ENCODE measurements at regions not wholly inside any gene's neighbourhood (a gene's known extent, or its start where the extent isn't known, plus 50 kb on each side); places are given as distances from the start of the nearest gene placed in this dataset.
"Not testable (repeated sequence)": the region's sequence is repeated elsewhere in the genome, so short reads cannot be mapped to it uniquely, and the experiment has no call there.

GRCh38 chrY:12393190-12393589 lies 307.8 kb upstream of the USP9Y start:
- Mint-ChIP-seq H3K27ac (no peak overlapping the region), H3K4me1 (ENCODE audit: low read depth) (peaks cover 6% of the 10 kb centered on the region), H3K27me3 (no peaks in the 10 kb centered on the region), H3K36me3 (ENCODE audit: low read depth) (no peaks in the 10 kb centered on the region), H3K4me3 (no peak overlapping the region), H3K9me3 (no peaks in the 10 kb centered on the region)
- CTCF ChIA-PET: no interaction called here
- intact Hi-C loops (cut with micrococcal nuclease): no loop called here
- no peak for ATAC-seq
- DNase-seq: no peak
- no peak for TF ChIP-seq CTCF (IDR thresholded peaks at IDR 0.05)
- POLR2A ChIA-PET: no interaction called here

DNA sequence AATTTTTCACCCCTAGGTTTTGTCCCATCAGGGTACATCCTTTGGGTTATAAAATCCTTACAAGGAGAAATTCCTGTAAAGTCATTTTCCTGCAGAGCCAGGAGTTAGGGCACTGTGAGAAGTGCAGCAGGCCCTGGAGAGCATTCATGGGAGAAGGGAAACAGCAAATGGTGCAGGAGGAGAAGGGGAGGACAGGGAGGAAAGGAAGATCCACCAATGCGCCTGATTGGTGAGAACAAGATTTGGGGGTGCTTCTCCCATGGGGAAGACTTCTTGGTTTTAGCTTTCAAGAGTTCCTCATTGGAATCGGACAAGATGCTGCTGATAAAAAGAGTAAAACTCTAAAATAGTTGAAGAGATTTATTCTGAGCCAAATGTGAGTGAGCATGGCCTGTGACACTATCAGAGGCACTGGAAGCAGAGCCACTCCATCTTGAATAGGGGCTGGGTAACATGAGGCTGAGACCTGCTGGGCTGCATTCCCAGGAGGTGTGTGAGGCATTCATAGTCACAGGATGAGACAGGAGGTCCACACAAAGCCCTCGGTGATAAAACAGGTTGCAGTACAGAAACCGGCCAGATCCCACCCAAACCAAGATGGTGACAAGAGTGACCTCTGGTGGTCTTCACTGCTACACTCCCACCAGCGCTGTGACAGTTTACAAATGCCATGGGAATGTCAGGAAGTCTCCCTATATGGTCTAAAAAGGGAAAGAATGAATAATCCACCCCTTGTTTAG lies 305.5 kb upstream of the USP9Y start:
- H3K27ac Mint-ChIP-seq; DNase-seq; H3K4me3 Mint-ChIP-seq; H3K4me1 Mint-ChIP-seq (ENCODE audit: low read depth); H3K9me3 Mint-ChIP-seq; intact Hi-C loops (cut with micrococcal nuclease); POLR2A ChIA-PET; CTCF ChIA-PET; ATAC-seq; H3K36me3 Mint-ChIP-seq (ENCODE audit: low read depth); H3K27me3 Mint-ChIP-seq: not testable (repeated sequence)

GRCh38 chrY:12403916-12404315 lies 297.1 kb upstream of the USP9Y start:
- POLR2A ChIA-PET: no interaction called here
- TF ChIP-seq CTCF (IDR thresholded peaks at IDR 0.05): no peak
- DNase-seq: no peak
- no peaks in the 10 kb centered on the region for H3K4me1 Mint-ChIP-seq (ENCODE audit: low read depth)
- H3K36me3 Mint-ChIP-seq (ENCODE audit: low read depth): no peaks in the 10 kb centered on the region
- H3K27ac Mint-ChIP-seq: no peak overlapping the region
- intact Hi-C loops (cut with micrococcal nuclease): no loop called here
- H3K4me3 Mint-ChIP-seq: no peak overlapping the region
- no peaks in the 10 kb centered on the region for H3K9me3 Mint-ChIP-seq
- CTCF ChIA-PET: no interaction called here
- ATAC-seq: no peak
- H3K27me3 Mint-ChIP-seq: no peaks in the 10 kb centered on the region

DNA sequence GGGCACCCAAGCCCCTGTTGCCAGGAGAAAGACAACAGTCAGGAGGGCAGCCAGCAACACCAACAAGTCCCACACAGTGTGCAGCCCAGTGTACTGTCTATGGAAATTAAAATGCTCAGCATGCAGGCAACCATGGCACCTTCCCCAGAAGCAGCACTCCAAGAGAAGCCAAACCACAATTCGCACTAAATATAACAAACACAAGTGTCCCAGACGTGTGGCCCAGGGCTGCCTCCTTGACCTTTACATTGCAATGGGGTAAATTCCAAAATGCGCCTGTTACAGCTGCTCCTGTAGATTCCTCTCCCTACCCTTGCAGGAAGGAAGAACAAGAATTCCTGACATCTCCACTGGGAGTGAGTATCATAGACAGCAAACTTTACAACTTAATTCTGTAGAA lies 292.8 kb upstream of the USP9Y start:
- Mint-ChIP-seq H3K9me3 (no peaks in the 10 kb centered on the region), H3K27ac (no peak overlapping the region), H3K27me3 (no peaks in the 10 kb centered on the region), H3K4me1 (ENCODE audit: low read depth) (peaks cover 11% of the 10 kb centered on the region), H3K36me3 (ENCODE audit: low read depth) (no peaks in the 10 kb centered on the region), H3K4me3 (no peak overlapping the region)
- ChIA-PET CTCF (no interaction called here), POLR2A (no interaction called here)
- no peak for TF ChIP-seq CTCF (IDR thresholded peaks at IDR 0.05)
- intact Hi-C loops (cut with micrococcal nuclease): no loop called here
- DNase-seq (no peak), ATAC-seq (no peak)

GRCh38 chrY:12410696-12411095 lies 290.3 kb upstream of the USP9Y start:
- intact Hi-C loops (cut with micrococcal nuclease): no loop called here
- no peak for DNase-seq
- H3K9me3 Mint-ChIP-seq: no peaks in the 10 kb centered on the region

More at GRCh38 chrY:12410696-12411095, 290.3 kb upstream of the USP9Y start:
- TF ChIP-seq CTCF (IDR thresholded peaks at IDR 0.05): no peak
- Mint-ChIP-seq H3K4me3 (no peak overlapping the region), H3K27me3 (no peaks in the 10 kb centered on the region), H3K27ac (peak overlapping the region; percentile 38), H3K4me1 (ENCODE audit: low read depth) (peaks cover 17% of the 10 kb centered on the region), H3K36me3 (ENCODE audit: low read depth) (no peaks in the 10 kb centered on the region)
- CTCF ChIA-PET: no interaction called here
- no peak for ATAC-seq
- POLR2A ChIA-PET: no interaction called here
